Lower lobe of right lung (tissue), 2 donors: ENCODE measurements at regions not wholly inside any gene's neighbourhood (a gene's known extent, or its start where the extent isn't known, plus 50 kb on each side); places are given as distances from the start of the nearest gene placed in this dataset.
"Not testable (repeated sequence)": the region's sequence is repeated elsewhere in the genome, so short reads cannot be mapped to it uniquely, and the experiment has no call there.

Experiments
- ATAC-seq, 2 donors: fragments of 200-7000 bp; cut with Tn5 transposase; one replicate each; pipeline ENCODE4 v1.9.1; 2020 to 2022; ENCODE audit warnings: mild to moderate bottlenecking in 2 of 2, moderate library complexity in 2 of 2
- DNase-seq: peaks from one replicate; pipeline ENCODE4 v3.0.0-alpha.2; 2020
- H3K27ac ChIP-seq: fragments of 200-600 bp; one replicate; pipeline ENCODE4 v1.8.0; 2022
- H3K27me3 ChIP-seq: fragments of 200-600 bp; one replicate; pipeline ENCODE4 v1.8.0; 2022; ENCODE audit warnings: low read depth
- H3K36me3 ChIP-seq: fragments of 200-600 bp; one replicate; pipeline ENCODE4 v1.8.0; 2022; ENCODE audit warnings: mild to moderate bottlenecking
- H3K4me1 ChIP-seq: fragments of 200-600 bp; one replicate; pipeline ENCODE4 v1.8.0; 2022
- H3K4me3 ChIP-seq: fragments of 200-600 bp; one replicate; pipeline ENCODE4 v1.8.0; 2022; ENCODE audit warnings: mild to moderate bottlenecking
- H3K9me3 ChIP-seq: fragments of 200-600 bp; one replicate; pipeline ENCODE4 v1.8.0; 2022
- CTCF ChIP-seq: fragments of 200-600 bp; IDR thresholded peaks from one replicate; pipeline ENCODE4 v1.8.0; 2022; ENCODE audit warnings: antibody characterized with exemption, mild to moderate bottlenecking
- intact Hi-C: fragments of 100-400 bp; cut with DNase I; formaldehyde crosslinking; loops from one replicate; pipeline ENCODE4 v1.11.0; 2022
- donor health status: DM: no; HTN: yes; CAD: no; lungs with severe emphysema.

DNA sequence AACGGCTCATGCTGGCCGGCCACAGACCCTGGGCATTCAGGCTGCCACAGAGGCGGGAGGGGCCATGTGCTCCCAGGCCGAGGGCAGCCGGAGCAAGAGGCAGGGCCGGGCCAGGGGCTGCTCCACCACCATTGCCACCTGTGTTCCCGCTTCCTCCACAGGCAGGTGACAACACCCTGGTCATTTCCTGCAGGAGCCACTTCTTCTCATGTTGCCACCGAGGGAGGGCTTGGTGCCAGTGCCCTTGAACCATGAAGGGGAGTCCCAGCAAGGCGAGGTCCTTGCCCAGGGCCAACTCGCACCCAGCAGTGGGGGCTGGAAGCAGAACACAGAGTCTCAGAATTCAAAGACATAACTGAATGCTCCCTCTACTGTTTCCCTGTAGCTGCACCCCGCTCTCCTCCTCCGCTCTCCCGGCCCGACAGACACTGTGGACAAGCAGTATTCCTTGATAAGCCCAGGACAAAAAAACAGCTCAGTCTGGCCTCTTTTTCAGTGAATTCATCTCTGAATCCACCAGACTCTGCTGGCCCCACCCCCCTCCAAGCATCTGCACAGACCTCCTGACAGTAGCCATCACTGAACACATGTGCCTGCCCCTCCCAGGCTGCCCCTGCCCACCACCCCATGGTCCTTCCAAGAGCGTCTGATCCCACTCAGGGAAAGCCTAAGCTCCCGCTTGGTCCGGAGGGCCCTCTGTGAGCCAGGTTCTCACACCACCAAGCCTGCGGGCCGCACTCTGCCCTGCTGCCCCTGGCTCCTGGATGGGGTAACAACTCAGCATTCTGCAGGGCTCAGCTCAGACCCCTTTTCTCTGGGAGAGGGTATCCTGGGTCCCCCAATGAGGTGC, 1074.9 kb downstream of the RPIA start:
- H3K4me3 ChIP-seq, H3K4me1 ChIP-seq, intact Hi-C loops, H3K36me3 ChIP-seq, H3K27ac ChIP-seq, H3K9me3 ChIP-seq, ATAC-seq: not testable (repeated sequence)
- DNase-seq: peak; percentile 45
- peaks cover 48% of the 10 kb centered on the region for H3K27me3 ChIP-seq

GRCh38 chr2:89767058-89767457, 1075.6 kb downstream of the RPIA start:
- DNase-seq: peak; percentile 28
- H3K4me1 ChIP-seq, H3K36me3 ChIP-seq, ATAC-seq, H3K27ac ChIP-seq, intact Hi-C loops, H3K4me3 ChIP-seq, H3K9me3 ChIP-seq: not testable (repeated sequence)
- H3K27me3 ChIP-seq: peaks cover 48% of the 10 kb centered on the region

GRCh38 chr2:89767572-89768435, 1076.3 kb downstream of the RPIA start:
- intact Hi-C loops: no loop called here
- no peak for TF ChIP-seq CTCF
- ATAC-seq: no peak
- Histone ChIP-seq H3K27me3 (peaks cover 48% of the 10 kb centered on the region), H3K27ac (no peak overlapping the region), H3K36me3 (no peaks in the 10 kb centered on the region), H3K4me3 (no peak overlapping the region), H3K9me3 (no peaks in the 10 kb centered on the region), H3K4me1 (no peaks in the 10 kb centered on the region)
- peak; percentile 43 for DNase-seq

- Histone ChIP-seq H3K36me3 (no peaks in the 10 kb centered on the region), H3K27ac (no peak overlapping the region), H3K27me3 (no peaks in the 10 kb centered on the region), H3K9me3 (peaks cover 76% of the 10 kb centered on the region), H3K4me3 (no peak overlapping the region), H3K4me1 (no peaks in the 10 kb centered on the region)
- no peak for TF ChIP-seq CTCF
- intact Hi-C loops: no loop called here
- ATAC-seq (no peak), DNase-seq (no peak)
Observed at GRCh38 chr2:89775885-89776284, 1084.4 kb downstream of the RPIA start.

DNA sequence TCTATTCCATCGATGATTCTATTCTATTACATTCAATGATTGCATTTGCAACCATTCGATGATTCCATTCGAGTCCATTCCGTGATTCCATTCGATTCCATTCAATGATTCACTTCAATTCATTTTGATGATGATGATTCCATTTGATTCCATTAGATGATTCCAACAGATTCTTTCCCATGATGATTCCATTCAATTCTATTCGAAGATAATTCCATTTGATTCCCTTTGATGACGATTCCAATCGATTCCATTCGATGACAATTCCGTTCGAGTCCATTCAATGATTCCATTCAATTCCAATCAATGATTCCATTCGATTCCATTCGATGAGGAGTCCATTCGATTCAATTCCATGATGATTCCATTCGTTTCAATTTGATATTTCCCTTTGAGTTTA, 1088.8 kb downstream of the RPIA start:
- no peak for TF ChIP-seq CTCF
- Histone ChIP-seq H3K4me1 (no peaks in the 10 kb centered on the region), H3K9me3 (peaks cover 93% of the 10 kb centered on the region)

GRCh38 chr2:89781962-89782361, 1090.5 kb downstream of the RPIA start:
- Histone ChIP-seq H3K4me3 (no peak overlapping the region), H3K36me3 (no peaks in the 10 kb centered on the region), H3K9me3 (peaks cover 87% of the 10 kb centered on the region), H3K27me3 (no peaks in the 10 kb centered on the region), H3K27ac (no peak overlapping the region), H3K4me1 (no peaks in the 10 kb centered on the region)
- no peak for DNase-seq
- intact Hi-C loops: no loop called here
- no peak for TF ChIP-seq CTCF
- no peak for ATAC-seq

More for the DNA sequence above, 1088.8 kb downstream of the RPIA start:
- ATAC-seq (no peak), DNase-seq (no peak)
- intact Hi-C loops: no loop called here
- H3K27me3 ChIP-seq: no peaks in the 10 kb centered on the region
- no peak overlapping the region for H3K27ac ChIP-seq
- no peak overlapping the region for H3K4me3 ChIP-seq
- no peaks in the 10 kb centered on the region for H3K36me3 ChIP-seq
